Stimulated activated memory B cell treated with anti-CD40 and anti-IgM and Interleukin-4, amounts not matched to agents 10 μg/mL and 1 μg/mL and 100 μg/mL, for 72 hours (primary cell): ENCODE measurements at regions not wholly inside any gene's neighbourhood (a gene's known extent, or its start where the extent isn't known, plus 50 kb on each side); places are given as distances from the start of the nearest gene placed in this dataset.
"Not testable (repeated sequence)": the region's sequence is repeated elsewhere in the genome, so short reads cannot be mapped to it uniquely, and the experiment has no call there.

ENCODE experiments used
- ATAC-seq: fragments of 150-1000 bp; cut with Tn5 transposase; 2 replicates; pipeline ENCODE4 v1.10.0; 2021
- H3K27ac Mint-ChIP-seq: one replicate; pipeline ENCODE4 v1.8.0; 2022; ENCODE audit warnings: mild to moderate bottlenecking, mixed read lengths
- H3K27me3 Mint-ChIP-seq: one replicate; pipeline ENCODE4 v1.8.0; 2022; ENCODE audit warnings: mixed read lengths
- H3K36me3 Mint-ChIP-seq: one replicate; pipeline ENCODE4 v1.8.0; 2022; ENCODE audit warnings: mixed read lengths
- H3K4me1 Mint-ChIP-seq: one replicate; pipeline ENCODE4 v1.8.0; 2022; ENCODE audit warnings: mixed read lengths
- H3K4me3 Mint-ChIP-seq: one replicate; pipeline ENCODE4 v1.8.0; 2022; ENCODE audit warnings: mild to moderate bottlenecking, moderate library complexity, mixed read lengths
- H3K9me3 Mint-ChIP-seq: one replicate; pipeline ENCODE4 v1.8.0; 2022; ENCODE audit warnings: mixed read lengths

DNA sequence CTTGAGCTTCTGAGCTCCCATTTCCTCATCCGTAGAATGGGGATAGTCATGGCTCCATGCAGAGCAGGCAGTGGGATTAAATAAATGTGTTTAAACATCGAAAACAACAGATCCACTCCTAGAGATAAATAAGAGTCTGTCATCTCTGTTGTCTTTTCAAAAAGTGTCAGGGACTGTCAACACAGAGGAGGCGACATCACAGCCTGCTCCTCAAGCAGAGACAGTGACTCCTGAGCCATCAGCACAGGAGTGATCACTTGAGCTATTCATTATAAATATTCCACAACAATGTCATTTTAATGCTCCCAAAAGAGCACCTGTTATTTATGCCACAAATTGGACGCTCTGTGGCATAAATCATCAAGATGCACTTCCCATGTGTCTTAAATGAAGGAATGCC, 605.6 kb upstream of the CDH5 start:
- H3K4me1 Mint-ChIP-seq = no peaks in the 10 kb centered on the region
- ATAC-seq = no peak

DNA sequence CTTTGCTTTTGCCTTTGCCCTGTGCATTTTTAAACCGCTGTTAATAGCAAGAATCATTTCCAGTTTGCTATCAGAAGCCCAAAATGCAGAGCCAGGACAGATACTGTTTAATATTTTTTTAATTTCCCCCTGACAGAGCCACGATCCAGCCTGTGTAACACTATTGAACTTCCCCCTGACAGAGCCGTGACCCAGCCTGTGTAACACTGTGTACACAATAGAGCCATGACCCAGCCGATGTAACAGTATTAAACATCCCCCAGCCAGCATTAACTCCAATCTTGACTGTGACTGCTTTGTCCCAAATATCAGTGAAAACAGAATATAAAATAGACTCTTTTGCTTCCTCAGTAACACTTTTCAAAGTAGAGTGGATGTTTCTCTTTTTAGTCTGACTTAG, 607.9 kb upstream of the CDH5 start:
- no peaks in the 10 kb centered on the region for H3K4me1 Mint-ChIP-seq
- no peak overlapping the region for H3K27ac Mint-ChIP-seq
- H3K36me3 Mint-ChIP-seq = no peaks in the 10 kb centered on the region
- peaks cover 4% of the 10 kb centered on the region for H3K9me3 Mint-ChIP-seq
- H3K4me3 Mint-ChIP-seq = no peak overlapping the region
- no peak for ATAC-seq
- no peaks in the 10 kb centered on the region for H3K27me3 Mint-ChIP-seq

More for the DNA sequence above, 605.6 kb upstream of the CDH5 start:
- no peak overlapping the region for H3K27ac Mint-ChIP-seq
- H3K9me3 Mint-ChIP-seq = no peaks in the 10 kb centered on the region
- no peak overlapping the region for H3K4me3 Mint-ChIP-seq
- H3K36me3 Mint-ChIP-seq = no peaks in the 10 kb centered on the region
- H3K27me3 Mint-ChIP-seq = no peaks in the 10 kb centered on the region

DNA sequence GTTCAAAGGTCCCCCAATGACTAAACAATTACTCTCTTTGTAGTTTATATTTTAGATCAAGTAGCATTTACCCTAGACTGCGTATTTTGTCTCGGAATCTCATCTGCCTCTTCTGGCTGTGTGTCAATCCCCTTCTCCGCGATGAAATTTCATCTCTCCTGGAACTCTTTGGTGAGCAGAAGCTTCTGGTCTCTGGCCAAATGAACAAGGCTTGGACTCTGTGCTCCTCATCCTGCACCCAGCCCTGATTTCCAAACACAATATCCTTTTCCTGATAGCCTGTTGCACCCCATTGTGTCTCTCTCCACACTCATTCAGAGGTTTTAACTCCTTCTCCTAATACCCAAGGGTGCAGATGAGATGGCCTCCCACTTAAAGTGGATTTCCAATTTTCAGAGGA, 609.4 kb upstream of the CDH5 start:
- H3K9me3 Mint-ChIP-seq = peaks cover 7% of the 10 kb centered on the region
- H3K27me3 Mint-ChIP-seq = no peaks in the 10 kb centered on the region
- H3K27ac Mint-ChIP-seq = no peak overlapping the region
- no peaks in the 10 kb centered on the region for H3K36me3 Mint-ChIP-seq
- no peak overlapping the region for H3K4me3 Mint-ChIP-seq
- no peaks in the 10 kb centered on the region for H3K4me1 Mint-ChIP-seq
- no peak for ATAC-seq

DNA sequence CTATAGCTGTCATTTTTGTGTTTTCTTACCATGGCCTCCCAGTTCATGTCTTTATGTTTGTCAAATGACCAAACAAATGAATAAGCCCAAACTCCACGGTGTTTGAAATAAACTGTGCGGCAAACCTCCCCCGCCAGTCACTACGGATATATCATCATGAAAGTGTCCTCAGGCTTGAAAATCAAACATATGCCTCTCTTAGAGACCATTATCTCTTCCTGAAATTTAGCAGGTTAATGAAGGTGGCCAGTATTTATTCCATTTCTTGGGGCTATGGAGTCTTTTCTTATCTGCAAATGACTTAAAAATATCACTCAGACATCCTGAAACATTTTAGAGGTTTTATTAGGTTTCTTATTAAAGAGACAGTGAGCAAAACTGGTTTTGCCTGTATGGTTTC, 610.3 kb upstream of the CDH5 start:
- H3K27ac Mint-ChIP-seq = no peak overlapping the region
- H3K9me3 Mint-ChIP-seq = peaks cover 7% of the 10 kb centered on the region
- no peak overlapping the region for H3K4me3 Mint-ChIP-seq
- no peaks in the 10 kb centered on the region for H3K36me3 Mint-ChIP-seq
- H3K27me3 Mint-ChIP-seq = no peaks in the 10 kb centered on the region
- ATAC-seq = no peak
- H3K4me1 Mint-ChIP-seq = no peaks in the 10 kb centered on the region

DNA sequence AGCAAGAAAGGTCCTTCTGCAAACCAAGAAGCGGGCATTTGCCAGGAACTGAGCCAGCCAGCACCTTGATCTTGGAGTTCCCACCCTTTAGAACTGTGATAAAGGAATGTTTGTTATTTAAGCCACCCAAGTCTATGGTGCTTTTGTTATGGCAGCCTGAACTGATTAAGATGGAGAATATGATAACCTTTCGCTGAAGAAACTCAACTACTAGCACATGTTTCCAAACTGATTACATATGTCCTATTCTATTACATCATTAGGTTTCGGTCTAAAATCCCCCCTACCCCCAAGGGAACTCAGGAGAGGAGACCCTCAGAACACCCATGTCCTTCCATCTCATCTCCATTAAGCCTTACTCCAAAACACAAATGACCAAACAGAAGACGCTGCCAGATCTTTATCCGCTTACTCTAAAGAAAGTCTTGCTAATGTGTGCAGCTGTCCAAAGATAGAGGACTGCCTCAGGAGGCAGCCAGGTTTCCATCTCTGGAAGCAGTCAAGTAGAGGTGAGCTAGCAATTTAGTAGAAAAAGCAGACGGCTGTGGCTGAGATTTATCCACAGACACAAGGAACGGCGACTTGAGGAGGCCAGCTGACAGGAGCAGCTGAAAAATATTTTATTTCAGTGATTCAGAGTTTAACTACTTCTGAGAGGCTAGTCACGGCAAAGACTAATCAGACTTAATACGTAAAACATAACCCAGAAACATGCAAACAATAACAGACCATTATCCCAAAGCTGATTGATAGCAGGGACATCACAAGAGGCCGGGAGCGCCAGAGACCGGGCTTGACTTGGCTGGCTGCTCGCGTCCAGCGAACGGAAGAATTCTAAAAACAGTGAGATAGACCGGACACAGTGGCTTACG, 611.4 kb upstream of the CDH5 start:
- Mint-ChIP-seq H3K4me3 (no peak overlapping the region), H3K4me1 (no peaks in the 10 kb centered on the region), H3K27ac (no peak overlapping the region), H3K9me3 (peaks cover 7% of the 10 kb centered on the region), H3K36me3 (no peaks in the 10 kb centered on the region), H3K27me3 (no peaks in the 10 kb centered on the region)
- no peak for ATAC-seq

DNA sequence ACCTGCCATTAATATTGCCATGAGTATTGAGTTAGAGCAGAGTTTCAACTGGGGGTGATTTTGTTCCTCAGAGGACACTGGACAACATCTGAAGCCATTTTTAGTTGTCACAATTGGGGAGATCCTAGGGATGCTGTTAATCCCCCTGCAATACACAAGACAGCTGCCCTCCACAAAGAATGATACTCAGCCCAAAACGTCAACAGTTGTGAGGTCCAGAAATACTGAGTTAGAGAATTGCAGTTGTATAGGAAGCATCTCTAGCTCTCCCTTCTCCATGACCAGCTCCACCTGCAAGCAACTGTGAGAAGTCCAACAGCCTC, 614.0 kb upstream of the CDH5 start:
- Mint-ChIP-seq H3K27ac (no peak overlapping the region), H3K36me3 (no peaks in the 10 kb centered on the region), H3K27me3 (no peaks in the 10 kb centered on the region), H3K4me3 (no peak overlapping the region), H3K4me1 (no peaks in the 10 kb centered on the region), H3K9me3 (peaks cover 7% of the 10 kb centered on the region)
- ATAC-seq = no peak

DNA sequence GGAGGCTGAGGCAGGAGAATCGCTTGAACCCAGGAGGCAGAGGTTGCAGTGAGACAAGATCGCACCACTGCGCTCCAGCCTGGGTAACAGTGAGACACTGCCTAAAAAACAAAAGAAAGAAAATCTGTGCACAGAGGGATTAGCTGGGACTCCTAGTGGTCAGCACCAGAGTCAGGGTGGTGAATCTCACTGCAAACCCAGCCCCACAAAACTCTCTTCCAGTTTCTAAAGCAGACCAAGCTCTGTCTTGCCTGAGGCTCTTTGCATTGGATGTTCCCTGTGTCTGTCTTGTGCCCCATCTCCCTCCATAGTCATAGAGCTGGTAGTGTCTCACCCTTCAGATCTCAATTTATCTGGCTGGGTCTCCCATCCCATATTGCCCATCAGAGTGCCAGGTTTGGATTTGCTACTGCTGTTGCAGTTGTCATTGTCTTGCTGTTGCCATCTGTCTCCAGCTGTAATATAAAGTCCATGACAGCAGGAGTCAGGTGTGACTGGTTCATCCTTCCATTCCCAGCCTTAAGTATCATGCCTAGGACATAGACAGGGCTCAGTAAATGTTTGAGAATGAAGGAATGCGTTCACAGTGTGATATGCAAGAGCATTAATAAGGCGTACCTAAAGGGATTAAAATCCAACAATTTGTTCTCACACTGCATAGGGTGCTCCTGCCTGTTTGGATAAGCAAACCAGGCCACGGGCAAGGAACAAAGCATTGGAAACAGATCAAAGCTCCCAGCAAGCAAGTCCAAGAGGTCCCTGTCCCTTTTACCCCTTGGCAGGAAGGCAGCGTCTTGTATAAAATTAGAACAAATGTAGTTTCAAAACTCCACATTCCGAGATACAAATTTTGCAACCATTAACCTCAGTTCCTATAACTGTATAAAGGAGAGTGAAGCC, 614.6 kb upstream of the CDH5 start:
- ATAC-seq = no peak

DNA sequence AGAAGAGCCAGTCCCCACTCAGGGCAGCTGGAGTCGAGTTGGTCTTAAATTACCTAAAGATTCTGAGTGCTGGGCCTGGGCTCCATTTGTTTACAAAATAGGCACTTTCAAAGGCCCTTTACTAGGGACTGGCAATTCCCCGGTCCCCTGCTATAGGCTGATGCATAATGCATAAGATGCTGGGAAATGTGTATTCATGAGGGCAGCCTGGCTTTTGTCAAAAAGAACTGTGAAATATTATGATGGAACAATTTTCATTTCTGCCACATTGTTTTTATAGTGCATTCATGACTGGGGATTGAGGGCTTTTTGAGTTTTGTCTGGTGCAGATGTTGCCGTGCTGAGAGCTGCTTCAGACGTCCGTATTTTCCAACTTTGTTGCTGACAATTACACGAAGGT, 617.0 kb upstream of the CDH5 start:
- H3K27ac Mint-ChIP-seq = no peak overlapping the region
- no peaks in the 10 kb centered on the region for H3K27me3 Mint-ChIP-seq
- no peaks in the 10 kb centered on the region for H3K4me1 Mint-ChIP-seq
- no peak overlapping the region for H3K4me3 Mint-ChIP-seq
- no peaks in the 10 kb centered on the region for H3K36me3 Mint-ChIP-seq
- H3K9me3 Mint-ChIP-seq = peaks cover 7% of the 10 kb centered on the region
- ATAC-seq = no peak

More for the DNA sequence above, 614.6 kb upstream of the CDH5 start:
- no peaks in the 10 kb centered on the region for H3K36me3 Mint-ChIP-seq
- H3K9me3 Mint-ChIP-seq = peaks cover 7% of the 10 kb centered on the region
- no peak overlapping the region for H3K27ac Mint-ChIP-seq
- H3K4me1 Mint-ChIP-seq = no peaks in the 10 kb centered on the region
- H3K4me3 Mint-ChIP-seq = no peak overlapping the region
- H3K27me3 Mint-ChIP-seq = no peaks in the 10 kb centered on the region

DNA sequence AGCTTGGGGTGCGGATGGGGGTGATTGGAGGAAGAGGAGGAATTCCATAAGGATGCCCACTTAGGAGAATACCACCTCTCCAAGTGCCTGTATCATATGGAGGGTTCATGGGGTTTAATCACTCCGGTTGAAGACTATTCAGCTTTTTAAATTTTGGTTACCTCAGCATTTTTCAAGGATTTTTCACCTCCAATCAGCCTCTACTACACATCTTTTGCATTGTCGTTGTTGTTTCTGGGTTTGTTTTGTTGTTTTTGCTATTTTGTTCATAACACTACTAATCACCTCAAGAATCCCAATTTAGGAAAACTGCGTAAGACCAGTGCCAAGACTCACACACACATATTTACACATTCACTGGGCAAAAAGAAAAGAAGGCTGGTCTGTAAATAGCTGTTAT, 619.5 kb upstream of the CDH5 start:
- no peak overlapping the region for H3K4me3 Mint-ChIP-seq
- H3K27ac Mint-ChIP-seq = no peak overlapping the region
- no peaks in the 10 kb centered on the region for H3K36me3 Mint-ChIP-seq
- no peaks in the 10 kb centered on the region for H3K27me3 Mint-ChIP-seq
- no peaks in the 10 kb centered on the region for H3K4me1 Mint-ChIP-seq
- no peaks in the 10 kb centered on the region for H3K9me3 Mint-ChIP-seq
- ATAC-seq = no peak

DNA sequence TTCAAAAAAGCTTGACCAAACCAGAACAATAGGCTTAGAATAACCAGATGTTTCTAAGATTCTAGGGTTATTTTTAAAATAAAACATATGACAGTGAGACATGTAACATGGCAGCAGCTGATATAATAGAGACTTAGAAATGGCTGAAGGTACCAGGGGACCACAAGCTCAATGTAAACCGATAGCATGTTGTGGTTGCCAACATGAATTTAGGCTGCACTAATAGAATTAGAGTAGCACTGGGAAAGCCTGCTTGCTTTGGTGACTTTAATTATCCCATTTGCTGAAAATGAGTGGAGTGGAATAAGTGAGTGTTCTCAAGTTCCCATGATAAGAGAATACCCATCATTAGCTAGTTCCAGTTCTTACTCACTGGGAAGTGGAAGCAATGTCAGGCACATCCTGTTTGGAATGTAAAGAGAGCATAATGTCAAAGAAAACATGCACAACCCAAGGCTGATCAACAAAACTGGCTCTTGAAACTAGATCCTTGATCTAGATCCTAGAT, 621.2 kb upstream of the CDH5 start:
- no peak for ATAC-seq
- Mint-ChIP-seq H3K4me1 (no peaks in the 10 kb centered on the region), H3K9me3 (no peaks in the 10 kb centered on the region)

DNA sequence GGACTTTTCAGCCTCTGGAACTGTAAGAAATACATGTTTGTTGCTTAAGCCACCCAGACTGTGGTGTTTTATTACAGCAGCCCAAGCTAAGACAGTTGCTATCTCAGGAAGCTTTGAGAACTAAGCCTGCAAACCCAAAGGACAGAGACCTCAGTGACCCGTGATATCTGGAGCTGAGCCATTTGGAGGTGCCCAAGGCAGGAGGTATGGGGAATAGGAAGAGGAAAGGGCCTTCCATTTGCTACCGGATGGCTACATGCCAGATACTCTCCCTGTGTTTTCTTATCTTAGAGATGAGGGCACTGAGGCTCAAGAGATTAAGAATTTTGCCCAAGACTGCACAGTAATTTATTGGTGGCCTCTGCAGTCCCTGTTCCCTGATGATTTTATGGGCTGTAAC, 622.1 kb upstream of the CDH5 start:
- H3K27me3 Mint-ChIP-seq = no peaks in the 10 kb centered on the region
- H3K4me3 Mint-ChIP-seq = no peak overlapping the region
- no peak overlapping the region for H3K27ac Mint-ChIP-seq
- no peak for ATAC-seq
- H3K9me3 Mint-ChIP-seq = peaks cover 2% of the 10 kb centered on the region
- H3K4me1 Mint-ChIP-seq = no peaks in the 10 kb centered on the region
- H3K36me3 Mint-ChIP-seq = no peaks in the 10 kb centered on the region

More for the DNA sequence above, 621.2 kb upstream of the CDH5 start:
- H3K4me3 Mint-ChIP-seq = no peak overlapping the region
- H3K36me3 Mint-ChIP-seq = no peaks in the 10 kb centered on the region
- H3K27me3 Mint-ChIP-seq = no peaks in the 10 kb centered on the region
- H3K27ac Mint-ChIP-seq = no peak overlapping the region

DNA sequence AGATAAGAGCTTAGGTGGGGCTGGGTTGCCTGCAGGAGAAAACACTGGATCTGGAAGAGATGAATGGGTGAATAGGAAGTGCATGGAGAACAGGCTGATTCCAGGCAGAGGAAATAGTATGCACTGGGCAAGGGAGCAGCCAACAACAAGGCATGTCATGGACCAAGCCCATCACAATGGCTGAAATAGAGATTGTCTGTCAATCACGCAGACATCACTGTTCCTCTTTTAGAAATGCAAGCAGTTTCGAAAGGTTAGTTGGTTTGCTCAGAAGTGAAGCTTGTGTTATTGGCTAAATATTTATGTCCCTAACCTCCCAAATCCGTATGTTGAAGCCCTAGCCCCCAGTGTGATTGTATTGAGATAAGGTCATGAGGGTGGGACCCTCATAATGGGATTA, 621.7 kb upstream of the CDH11 start:
- no peaks in the 10 kb centered on the region for H3K4me1 Mint-ChIP-seq
- H3K27me3 Mint-ChIP-seq = no peaks in the 10 kb centered on the region
- H3K36me3 Mint-ChIP-seq = no peaks in the 10 kb centered on the region
- ATAC-seq = no peak
- H3K4me3 Mint-ChIP-seq = no peak overlapping the region
- peaks cover 3% of the 10 kb centered on the region for H3K9me3 Mint-ChIP-seq
- no peak overlapping the region for H3K27ac Mint-ChIP-seq

DNA sequence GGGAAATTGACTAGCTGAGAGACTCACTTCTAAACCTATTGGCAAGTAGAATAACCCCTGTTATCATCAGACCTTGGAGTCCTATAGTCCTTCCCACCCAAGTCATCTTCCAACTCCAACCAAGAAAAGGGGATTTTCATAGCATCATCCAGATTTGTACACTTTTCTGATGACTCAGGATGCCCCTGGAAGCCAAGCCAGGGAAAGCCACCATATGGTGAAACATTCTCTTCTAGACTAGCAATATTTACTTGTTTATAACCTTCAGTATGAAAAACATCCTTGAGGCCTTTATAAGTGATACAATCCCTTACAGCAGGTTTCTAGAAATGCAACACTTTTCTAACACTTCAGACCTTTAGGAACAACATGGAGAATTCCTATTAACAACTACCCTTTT, 618.8 kb upstream of the CDH11 start:
- no peak overlapping the region for H3K4me3 Mint-ChIP-seq
- no peaks in the 10 kb centered on the region for H3K36me3 Mint-ChIP-seq
- no peak overlapping the region for H3K27ac Mint-ChIP-seq
- H3K9me3 Mint-ChIP-seq = peaks cover 3% of the 10 kb centered on the region
- H3K27me3 Mint-ChIP-seq = no peaks in the 10 kb centered on the region
- H3K4me1 Mint-ChIP-seq = no peaks in the 10 kb centered on the region
- ATAC-seq = no peak

DNA sequence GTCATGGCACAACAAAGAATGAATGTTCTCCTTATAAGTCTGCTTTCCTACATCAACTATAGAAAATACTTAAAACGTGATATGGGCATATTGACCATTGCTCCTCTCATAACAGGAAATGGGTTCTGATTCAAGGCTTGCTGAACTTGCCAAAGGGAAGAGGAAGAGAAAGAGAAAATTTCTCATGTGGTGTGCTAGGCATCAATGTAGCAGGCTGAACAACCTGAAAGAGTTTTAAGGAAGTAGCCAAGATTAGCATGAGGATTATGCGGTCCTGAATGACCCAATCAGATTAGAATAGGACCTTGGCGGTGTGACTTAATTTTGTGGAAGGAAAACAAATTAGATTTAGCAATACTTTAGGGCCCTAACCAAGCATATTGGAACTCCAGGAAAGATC, 617.7 kb upstream of the CDH11 start:
- ATAC-seq = no peak
- H3K4me3 Mint-ChIP-seq = no peak overlapping the region
- peaks cover 3% of the 10 kb centered on the region for H3K9me3 Mint-ChIP-seq
- H3K36me3 Mint-ChIP-seq = no peaks in the 10 kb centered on the region
- no peaks in the 10 kb centered on the region for H3K4me1 Mint-ChIP-seq
- H3K27ac Mint-ChIP-seq = no peak overlapping the region
- no peaks in the 10 kb centered on the region for H3K27me3 Mint-ChIP-seq

DNA sequence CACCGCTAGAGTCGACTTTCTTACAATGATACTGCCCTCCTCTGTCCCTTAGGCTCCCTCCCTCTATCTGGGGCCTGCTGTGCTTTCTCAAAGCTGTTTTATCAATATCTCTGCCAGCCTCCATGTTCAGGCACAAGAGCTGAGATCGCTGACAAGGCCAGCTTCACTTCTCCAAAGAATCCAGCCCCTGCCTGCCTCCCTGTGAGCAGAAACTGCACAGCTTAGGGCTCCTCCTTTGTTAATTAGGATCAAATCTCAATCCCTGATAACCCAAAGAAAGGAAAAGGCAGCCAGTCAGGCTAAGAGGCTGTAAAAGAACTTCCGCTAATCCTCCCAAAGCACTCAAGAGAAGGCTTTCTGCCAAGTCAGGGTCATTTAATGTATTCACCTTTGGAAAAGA, 616.0 kb upstream of the CDH11 start:
- H3K27me3 Mint-ChIP-seq = no peaks in the 10 kb centered on the region
- H3K4me1 Mint-ChIP-seq = no peaks in the 10 kb centered on the region
- H3K36me3 Mint-ChIP-seq = no peaks in the 10 kb centered on the region
- no peak for ATAC-seq
- H3K4me3 Mint-ChIP-seq = no peak overlapping the region
- H3K27ac Mint-ChIP-seq = no peak overlapping the region
- H3K9me3 Mint-ChIP-seq = peaks cover 3% of the 10 kb centered on the region

DNA sequence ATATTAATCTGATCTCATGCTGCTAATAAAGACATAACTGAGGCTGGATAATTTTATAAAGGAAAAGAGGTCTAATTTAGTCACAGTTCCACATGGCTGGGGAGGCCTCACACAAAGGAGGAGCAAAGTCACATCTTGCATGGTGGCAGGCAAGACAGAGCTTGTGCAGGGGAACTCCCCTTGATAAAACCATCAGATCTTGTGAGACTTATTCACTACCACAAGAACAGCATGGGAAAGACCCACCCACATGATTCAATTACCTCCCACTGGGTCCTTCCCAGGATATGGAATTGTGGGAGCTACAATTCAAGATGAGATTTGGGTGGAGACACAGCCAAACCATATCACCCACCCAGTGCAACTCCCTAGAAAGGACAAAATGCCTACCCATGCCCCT, 613.8 kb upstream of the CDH11 start:
- H3K27me3 Mint-ChIP-seq, H3K4me1 Mint-ChIP-seq, H3K36me3 Mint-ChIP-seq, ATAC-seq, H3K27ac Mint-ChIP-seq, H3K9me3 Mint-ChIP-seq, H3K4me3 Mint-ChIP-seq: not testable (repeated sequence)
